GM10266 (cell line): ENCODE measurements at regions not wholly inside any gene's neighbourhood (a gene's known extent, or its start where the extent isn't known, plus 50 kb on each side); places are given as distances from the start of the nearest gene placed in this dataset.

ENCODE experiments used
- DNase-seq: peaks from one replicate; pipeline ENCODE4 v3.0.0; 2012; ENCODE audit errors: extremely low spot score
- CTCF ChIP-seq: IDR thresholded peaks from 2 replicates; pipeline ENCODE4 v1.5.1; 2012; ENCODE audit warnings: mild to moderate bottlenecking, low read depth; ENCODE audit not compliant: control insufficient read depth, insufficient read depth; ENCODE audit errors: missing control alignments

DNA sequence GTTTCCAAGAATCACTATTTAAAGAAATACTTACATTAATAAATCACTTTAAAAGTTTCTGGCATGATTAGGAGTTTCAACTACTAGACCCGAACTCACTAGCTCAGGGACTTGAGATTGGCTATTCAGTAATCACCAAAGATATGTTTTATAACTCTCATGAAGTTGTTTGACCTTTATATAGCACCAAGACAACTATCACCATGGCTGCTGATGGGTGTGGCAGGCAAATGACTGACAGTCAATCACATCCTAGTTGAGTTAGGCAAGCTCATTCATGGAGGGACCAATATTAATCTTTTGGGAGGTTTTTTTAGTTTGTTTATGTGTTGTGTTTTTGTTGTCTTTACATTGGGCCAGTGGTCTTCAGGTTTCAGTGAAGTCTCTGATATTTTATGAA is 376.3 kb upstream of the C1orf87 start:
- TF ChIP-seq CTCF = no peak
- DNase-seq = no peak

GRCh38 chr1:60448850-60449249 is 375.3 kb upstream of the C1orf87 start:
- no peak for DNase-seq
- TF ChIP-seq CTCF = no peak

- no peak for DNase-seq
- no peak for TF ChIP-seq CTCF
Observed at GRCh38 chr1:60444680-60445079, 371.1 kb upstream of the C1orf87 start.

- DNase-seq = no peak
- no peak for TF ChIP-seq CTCF
Observed at GRCh38 chr1:60436186-60436585, 362.6 kb upstream of the C1orf87 start.

- no peak for TF ChIP-seq CTCF
- DNase-seq = no peak
Observed at GRCh38 chr1:60431593-60431992, 358.0 kb upstream of the C1orf87 start.

DNA sequence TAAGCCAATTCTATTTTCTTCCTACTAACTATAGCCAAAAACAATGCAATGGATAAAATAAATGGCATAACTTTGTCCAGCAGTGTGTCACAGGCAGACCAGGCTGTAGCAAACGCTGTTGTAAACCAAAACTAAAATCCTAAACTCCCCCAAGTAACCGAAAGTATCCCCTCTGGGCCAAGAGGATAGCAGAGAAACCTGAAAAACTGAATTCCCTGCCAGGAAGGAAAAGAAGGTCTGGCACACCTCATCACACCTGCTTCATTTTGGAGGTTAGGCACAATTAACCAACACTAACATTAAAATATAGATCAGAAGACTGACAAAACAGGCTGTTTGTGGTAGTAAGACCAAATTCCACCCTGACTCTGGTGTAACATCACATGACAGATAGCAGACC is 356.8 kb upstream of the C1orf87 start:
- DNase-seq = no peak
- TF ChIP-seq CTCF = no peak

GRCh38 chr1:60428127-60428526 is 354.6 kb upstream of the C1orf87 start:
- DNase-seq = no peak
- TF ChIP-seq CTCF = no peak
